Type B pancreatic cell (in vitro differentiated cells): ENCODE measurements at regions not wholly inside any gene's neighbourhood (a gene's known extent, or its start where the extent isn't known, plus 50 kb on each side); places are given as distances from the start of the nearest gene placed in this dataset.

Source experiments
- DNase-seq: peaks from one replicate; pipeline ENCODE4 v3.0.0; 2021; ENCODE audit warnings: mixed read lengths; ENCODE audit not compliant: unreplicated experiment; ENCODE audit errors: extremely low spot score
- H3K27ac Mint-ChIP-seq: 2 replicates; pipeline ENCODE4 v1.8.0; 2021; ENCODE audit warnings: mild to moderate bottlenecking, mixed read lengths
- H3K27me3 Mint-ChIP-seq: 2 replicates; pipeline ENCODE4 v1.8.0; 2021; ENCODE audit warnings: mixed read lengths
- H3K36me3 Mint-ChIP-seq: 2 replicates; pipeline ENCODE4 v1.8.0; 2021; ENCODE audit warnings: mixed read lengths
- H3K4me1 Mint-ChIP-seq: one replicate; pipeline ENCODE4 v1.8.0; 2021; ENCODE audit warnings: mixed read lengths; ENCODE audit not compliant: unreplicated experiment
- H3K4me3 Mint-ChIP-seq: 2 replicates; pipeline ENCODE4 v1.8.0; 2021; ENCODE audit warnings: mild to moderate bottlenecking, mixed read lengths
- H3K9me3 Mint-ChIP-seq: 2 replicates; pipeline ENCODE4 v1.8.0; 2021; ENCODE audit warnings: mixed read lengths
- CTCF ChIP-seq: fragments of 200-600 bp; sonication (generic); conservative IDR thresholded peaks from 2 replicates; pipeline ENCODE4 v1.5.0; 2021; ENCODE audit warnings: antibody characterized with exemption, mild to moderate bottlenecking

GRCh38 chr2:238689871-238690389 is 158.0 kb upstream of the TWIST2 start:
- peaks cover 2% of the 10 kb centered on the region for H3K27me3 Mint-ChIP-seq
- peaks cover 15% of the 10 kb centered on the region for H3K4me1 Mint-ChIP-seq
- no peak overlapping the region for H3K27ac Mint-ChIP-seq
- H3K9me3 Mint-ChIP-seq, result no peaks in the 10 kb centered on the region
- H3K36me3 Mint-ChIP-seq, result no peaks in the 10 kb centered on the region
- TF ChIP-seq CTCF, result no peak
- no peak overlapping the region for H3K4me3 Mint-ChIP-seq
- DNase-seq, result no peak

- H3K4me1 Mint-ChIP-seq, result peaks cover 18% of the 10 kb centered on the region
- H3K9me3 Mint-ChIP-seq, result no peaks in the 10 kb centered on the region
- H3K27ac Mint-ChIP-seq, result no peak overlapping the region
- no peak for DNase-seq
- no peak for TF ChIP-seq CTCF
- H3K4me3 Mint-ChIP-seq, result no peak overlapping the region
- H3K36me3 Mint-ChIP-seq, result no peaks in the 10 kb centered on the region
- peaks cover 6% of the 10 kb centered on the region for H3K27me3 Mint-ChIP-seq
These were observed 157.4 kb upstream of the TWIST2 start for GRCh38 chr2:238690511-238690910.

GRCh38 chr2:238691596-238692491 is 156.0 kb upstream of the TWIST2 start:
- DNase-seq, result no peak
- no peak overlapping the region for H3K27ac Mint-ChIP-seq
- no peaks in the 10 kb centered on the region for H3K9me3 Mint-ChIP-seq
- peaks cover 6% of the 10 kb centered on the region for H3K27me3 Mint-ChIP-seq
- no peaks in the 10 kb centered on the region for H3K36me3 Mint-ChIP-seq
- TF ChIP-seq CTCF, result no peak
- H3K4me3 Mint-ChIP-seq, result no peak overlapping the region
- H3K4me1 Mint-ChIP-seq, result peaks cover 22% of the 10 kb centered on the region

- TF ChIP-seq CTCF, result no peak
- no peak overlapping the region for H3K27ac Mint-ChIP-seq
- no peak overlapping the region for H3K4me3 Mint-ChIP-seq
- H3K9me3 Mint-ChIP-seq, result no peaks in the 10 kb centered on the region
- peaks cover 6% of the 10 kb centered on the region for H3K27me3 Mint-ChIP-seq
- H3K4me1 Mint-ChIP-seq, result peaks cover 22% of the 10 kb centered on the region
- H3K36me3 Mint-ChIP-seq, result no peaks in the 10 kb centered on the region
- DNase-seq, result no peak
These were observed 155.3 kb upstream of the TWIST2 start for GRCh38 chr2:238692562-238692961.

- H3K4me1 Mint-ChIP-seq, result peaks cover 18% of the 10 kb centered on the region
- no peak for TF ChIP-seq CTCF
These were observed 154.4 kb upstream of the TWIST2 start for GRCh38 chr2:238693337-238694093.

More at GRCh38 chr2:238693337-238694093, 154.4 kb upstream of the TWIST2 start:
- DNase-seq, result no peak
- H3K36me3 Mint-ChIP-seq, result no peaks in the 10 kb centered on the region
- no peak overlapping the region for H3K4me3 Mint-ChIP-seq
- H3K9me3 Mint-ChIP-seq, result no peaks in the 10 kb centered on the region
- no peak overlapping the region for H3K27ac Mint-ChIP-seq
- H3K27me3 Mint-ChIP-seq, result peaks cover 6% of the 10 kb centered on the region
